ENCODE measurements at regions not wholly inside any gene's neighbourhood (a gene's known extent, or its start where the extent isn't known, plus 50 kb on each side); places are given as distances from the start of the nearest gene placed in this dataset.
"Not testable (repeated sequence)": the region's sequence is repeated elsewhere in the genome, so short reads cannot be mapped to it uniquely, and the experiment has no call there.

- no peak for DNase-seq
Measured at GRCh38 chr1:163583661-163584181, 262.0 kb downstream of the NUF2 start.

GRCh38 chr1:163585796-163586195, 264.0 kb downstream of the NUF2 start:
- DNase-seq, result no peak

- no peak for DNase-seq
Measured at GRCh38 chr1:163588796-163589195, 267.0 kb downstream of the NUF2 start.

- DNase-seq, result no peak
Measured at GRCh38 chr1:163589735-163590134, 268.0 kb downstream of the NUF2 start.

- not testable (repeated sequence) for DNase-seq
Measured at GRCh38 chr1:163591131-163591530, 269.4 kb downstream of the NUF2 start.

GRCh38 chr1:163592623-163593022, 270.9 kb downstream of the NUF2 start:
- DNase-seq, result not testable (repeated sequence)

GRCh38 chr1:163596106-163596505, 274.4 kb downstream of the NUF2 start:
- not testable (repeated sequence) for DNase-seq

GRCh38 chr1:163596541-163597258, 274.9 kb downstream of the NUF2 start:
- DNase-seq, result no peak

GRCh38 chr1:163604321-163604720, 282.6 kb downstream of the NUF2 start:
- no peak for DNase-seq

GRCh38 chr1:163604896-163605295, 283.1 kb downstream of the NUF2 start:
- no peak for DNase-seq

GRCh38 chr1:163608979-163609378, 287.2 kb downstream of the NUF2 start:
- no peak for DNase-seq

- no peak for DNase-seq
Measured at GRCh38 chr1:163609858-163610257, 288.1 kb downstream of the NUF2 start.

GRCh38 chr1:163610486-163610885, 288.7 kb downstream of the NUF2 start:
- DNase-seq, result peak; percentile 44

GRCh38 chr1:163614361-163614760, 292.6 kb downstream of the NUF2 start:
- DNase-seq, result no peak

- no peak for DNase-seq
Measured at GRCh38 chr1:163628034-163628773, 306.4 kb downstream of the NUF2 start.

- no peak for DNase-seq
Measured at GRCh38 chr1:163632269-163632668, 310.5 kb downstream of the NUF2 start.

- no peak for DNase-seq
Measured at GRCh38 chr1:163633366-163633765, 311.6 kb downstream of the NUF2 start.

- not testable (repeated sequence) for DNase-seq
Measured at GRCh38 chr1:163645676-163646075, 323.9 kb downstream of the NUF2 start.

- no peak for DNase-seq
Measured at GRCh38 chr1:163650624-163651023, 328.9 kb downstream of the NUF2 start.

GRCh38 chr1:163652441-163652840, 330.7 kb downstream of the NUF2 start:
- DNase-seq, result no peak

GRCh38 chr1:163655565-163655964, 333.8 kb downstream of the NUF2 start:
- DNase-seq, result no peak

GRCh38 chr1:163656095-163656759, 334.5 kb downstream of the NUF2 start:
- DNase-seq, result no peak

GRCh38 chr1:163657719-163658118, 336.0 kb downstream of the NUF2 start:
- DNase-seq, result no peak

- DNase-seq, result no peak
Measured at GRCh38 chr1:163661391-163661790, 339.6 kb downstream of the NUF2 start.
